SKM-1 (cell line): ENCODE measurements at regions not wholly inside any gene's neighbourhood (a gene's known extent, or its start where the extent isn't known, plus 50 kb on each side); places are given as distances from the start of the nearest gene placed in this dataset.
"Not testable (repeated sequence)": the region's sequence is repeated elsewhere in the genome, so short reads cannot be mapped to it uniquely, and the experiment has no call there.

Source experiments
- DNase-seq: peaks from one replicate; lab custom pipeline; 2025; ENCODE audit not compliant: unreplicated experiment; lab: John Stamatoyannopoulos, UW

GRCh38 chr1:72442262-72442661 is 159.9 kb upstream of the NEGR1 start:
- no peak for DNase-seq

GRCh38 chr1:72439036-72439435 is 156.7 kb upstream of the NEGR1 start:
- DNase-seq = no peak

GRCh38 chr1:72438270-72438669 is 155.9 kb upstream of the NEGR1 start:
- DNase-seq = no peak

GRCh38 chr1:72435025-72435424 is 152.7 kb upstream of the NEGR1 start:
- DNase-seq = no peak

DNA sequence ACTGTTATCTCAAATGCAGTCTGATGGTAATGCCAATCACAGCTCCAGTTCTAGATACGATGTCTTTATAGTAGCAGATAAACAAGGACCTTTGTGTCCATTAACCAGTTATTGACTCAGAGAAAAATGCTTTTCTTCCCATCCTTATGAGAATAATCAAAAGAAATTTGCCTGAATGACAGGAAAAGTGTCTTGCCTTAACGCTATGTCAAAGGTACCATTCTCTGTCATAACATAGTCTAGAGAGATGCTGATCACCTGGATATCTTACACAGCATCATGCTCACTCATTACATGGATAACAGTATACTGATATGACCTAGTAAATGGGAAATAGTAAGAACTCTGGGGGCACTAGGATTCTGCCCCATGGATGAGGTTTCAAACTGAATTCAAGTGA is 151.7 kb upstream of the NEGR1 start:
- DNase-seq = no peak

- no peak for DNase-seq
Measured at GRCh38 chr1:72433591-72433990, 151.3 kb upstream of the NEGR1 start.

DNA sequence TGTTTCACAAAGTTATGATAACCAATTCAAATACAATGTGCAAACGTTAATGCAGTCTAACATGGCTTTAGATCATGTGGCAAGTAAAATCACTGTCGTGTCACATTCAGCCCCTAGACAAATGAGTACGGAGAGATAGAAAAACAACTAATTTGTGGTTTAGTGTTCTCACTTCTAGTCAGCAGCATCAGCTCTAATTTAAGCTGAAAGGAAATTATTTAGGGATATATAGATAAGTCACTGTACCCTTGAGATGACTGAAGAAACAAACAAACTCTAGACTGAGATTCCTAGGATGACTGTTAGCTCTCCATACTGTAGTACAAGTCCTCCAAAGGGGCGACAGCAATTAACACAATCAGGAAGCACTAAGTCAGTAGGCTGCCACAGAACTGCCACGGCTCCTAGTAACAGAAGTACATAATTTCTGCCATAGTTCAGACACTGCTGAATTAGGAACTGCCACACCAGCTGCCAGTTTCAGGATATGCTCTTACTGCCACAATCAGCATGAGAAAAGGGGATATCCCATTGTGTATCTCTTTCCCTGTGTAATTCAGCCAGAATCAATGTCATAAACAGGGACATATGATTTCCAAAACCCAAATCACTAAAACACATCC is 150.4 kb upstream of the NEGR1 start:
- DNase-seq = no peak

- no peak for DNase-seq
Measured at GRCh38 chr1:72431810-72432209, 149.5 kb upstream of the NEGR1 start.

DNA sequence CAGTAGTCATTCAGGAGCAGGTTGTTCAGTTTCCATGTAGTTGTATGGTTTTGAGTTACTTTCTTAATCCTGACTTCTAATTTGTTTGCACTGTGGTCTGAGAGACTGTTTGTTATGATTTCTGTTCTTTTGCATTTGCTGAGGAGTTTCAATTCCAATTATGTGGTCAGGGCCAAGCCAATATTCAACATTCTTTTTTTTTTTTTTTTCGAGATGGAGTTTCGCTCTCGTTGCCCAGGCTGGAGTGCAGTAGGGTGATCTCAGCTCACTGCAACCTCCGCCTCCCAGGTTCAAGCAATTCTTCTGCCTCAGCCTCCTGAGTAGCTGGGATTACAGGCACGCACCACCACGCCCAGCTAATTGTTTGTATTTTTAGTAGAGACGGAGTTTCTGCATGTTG is 145.9 kb upstream of the NEGR1 start:
- not testable (repeated sequence) for DNase-seq

DNA sequence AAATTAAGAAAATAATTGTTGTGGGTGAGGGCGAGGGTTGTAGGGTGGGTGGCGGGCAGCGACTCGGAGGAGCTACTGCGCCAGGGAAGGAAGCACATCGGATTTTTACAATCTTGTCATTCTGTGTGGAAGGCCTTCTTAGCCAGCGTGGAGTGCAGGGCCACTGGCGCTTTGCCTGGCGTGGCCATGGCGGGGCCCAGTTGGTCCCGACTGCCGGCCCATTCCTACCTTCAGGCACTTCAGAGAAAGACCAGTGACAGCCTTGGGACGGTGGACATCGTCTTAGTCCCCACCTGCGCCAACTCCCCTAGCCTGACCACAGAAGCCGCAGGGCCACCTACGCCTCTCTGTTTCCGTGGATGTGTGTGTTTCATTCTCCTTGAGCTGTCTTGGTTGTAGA is 136.9 kb upstream of the NEGR1 start:
- no peak for DNase-seq

DNA sequence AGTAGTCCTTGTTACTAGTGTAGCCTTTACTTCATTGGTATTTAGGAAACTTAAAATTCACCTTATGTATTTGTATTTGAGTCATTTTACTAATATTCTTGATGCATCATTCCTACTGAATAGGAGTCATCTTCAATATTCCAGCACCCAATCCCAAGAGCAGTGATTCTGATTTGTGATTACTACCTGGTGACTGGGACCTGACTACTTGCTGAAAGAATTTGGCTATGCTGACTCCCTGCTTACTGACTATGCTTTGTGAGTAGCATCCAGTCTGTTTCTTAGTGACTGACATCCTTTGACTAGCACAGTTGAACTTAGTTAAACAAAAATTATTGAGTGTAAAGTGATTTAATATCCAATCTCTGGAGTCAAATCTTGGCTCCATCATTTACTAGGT is 129.9 kb upstream of the NEGR1 start:
- DNase-seq = no peak

GRCh38 chr1:72399807-72400206 is 117.5 kb upstream of the NEGR1 start:
- DNase-seq = no peak

DNA sequence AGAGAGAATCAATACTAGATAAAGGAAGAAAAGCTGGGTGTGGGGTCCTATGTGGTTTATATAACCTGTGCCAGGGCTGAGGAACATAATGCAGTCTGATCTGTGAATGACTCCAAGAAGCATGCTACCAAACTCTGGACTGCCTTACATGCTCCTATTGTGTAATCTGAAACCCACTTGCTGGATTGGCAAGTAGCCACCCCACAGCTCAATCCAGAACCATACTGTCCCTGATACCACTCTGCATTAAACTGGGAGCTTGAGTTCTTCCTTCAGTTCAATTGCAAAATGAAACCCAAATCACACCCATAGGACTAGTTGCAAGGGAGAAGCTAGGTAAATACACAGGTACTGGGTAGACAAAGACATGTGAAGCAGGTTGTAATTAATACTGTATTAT is 115.4 kb upstream of the NEGR1 start:
- DNase-seq = no peak

DNA sequence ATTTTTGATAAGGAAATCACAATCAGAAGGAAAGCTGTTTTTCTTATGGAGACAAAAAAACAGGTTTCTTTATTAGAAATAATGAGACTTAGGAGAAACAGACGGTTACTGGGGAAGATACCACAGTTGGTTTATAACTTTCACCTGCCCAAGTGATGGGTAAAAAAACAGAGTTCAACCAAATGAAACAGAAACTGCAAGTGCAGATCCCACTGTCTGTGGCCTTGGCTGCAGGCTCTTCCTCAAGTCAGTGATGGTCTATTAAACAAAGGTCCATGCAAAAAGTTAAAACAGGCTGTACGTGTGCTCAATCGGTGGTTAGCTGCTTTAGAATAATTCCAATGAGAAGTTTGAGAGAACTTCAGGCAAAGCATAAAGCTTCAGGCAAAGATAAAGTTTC is 112.1 kb upstream of the NEGR1 start:
- DNase-seq = no peak

DNA sequence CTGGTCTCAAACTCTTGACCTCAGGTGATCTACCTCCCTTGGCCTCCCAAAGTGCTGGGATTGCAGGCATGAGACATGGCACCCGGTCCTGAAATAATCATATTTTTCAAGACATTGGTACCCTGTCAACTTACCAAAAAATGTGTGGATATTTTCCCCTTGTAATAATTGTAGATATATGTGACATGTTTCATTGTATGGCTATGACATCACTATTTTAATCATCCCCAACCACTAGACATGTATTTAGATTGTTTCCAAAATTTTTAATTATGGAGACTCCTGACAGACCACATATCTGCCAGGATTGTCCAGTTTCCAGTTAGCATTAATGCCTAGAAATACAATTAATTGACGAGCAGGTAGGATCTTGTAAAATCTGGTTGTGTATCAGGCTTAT is 96.7 kb upstream of the NEGR1 start:
- no peak for DNase-seq

DNA sequence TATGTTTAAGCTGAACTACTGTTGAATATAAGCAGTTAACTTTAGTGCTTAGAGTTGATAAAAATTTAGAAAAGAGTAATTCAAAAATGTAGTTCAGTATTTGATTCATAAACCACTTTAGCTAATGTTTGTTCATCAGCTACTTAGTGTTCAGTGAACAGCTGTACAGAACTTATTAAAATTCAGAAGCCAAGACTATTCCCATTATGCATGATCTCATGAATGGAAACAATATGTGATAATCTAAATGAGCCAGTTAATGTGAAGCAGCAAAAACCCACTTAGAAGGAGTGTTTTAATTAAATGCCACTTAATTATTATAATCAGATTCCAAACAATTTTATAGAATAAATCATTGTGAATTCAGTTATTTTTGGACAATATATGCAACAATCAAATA is 92.9 kb upstream of the NEGR1 start:
- no peak for DNase-seq

- no peak for DNase-seq
Measured at GRCh38 chr1:72371259-72372035, 89.1 kb upstream of the NEGR1 start.

GRCh38 chr1:72370836-72371235 is 88.5 kb upstream of the NEGR1 start:
- not testable (repeated sequence) for DNase-seq

GRCh38 chr1:72369069-72369757 is 86.9 kb upstream of the NEGR1 start:
- no peak for DNase-seq

DNA sequence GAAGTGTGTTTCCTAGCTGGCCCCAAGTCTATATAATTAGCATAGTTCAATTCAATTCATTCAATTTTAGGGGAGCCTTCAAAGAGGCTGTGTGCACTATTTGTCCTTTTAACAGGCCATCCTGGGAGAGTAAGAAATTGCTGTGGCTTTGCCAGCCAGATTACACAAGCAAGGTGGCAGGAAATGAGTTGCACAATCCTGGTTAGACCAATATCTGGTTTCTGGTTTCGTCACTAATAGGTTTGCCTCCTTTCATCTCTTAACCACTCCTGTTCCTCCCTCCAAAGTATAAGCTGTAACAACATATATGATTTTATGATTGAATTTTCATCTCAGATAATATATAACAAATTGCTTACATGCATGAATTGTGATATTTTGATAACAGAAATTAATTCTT is 84.1 kb upstream of the NEGR1 start:
- DNase-seq = peak; percentile 81

DNA sequence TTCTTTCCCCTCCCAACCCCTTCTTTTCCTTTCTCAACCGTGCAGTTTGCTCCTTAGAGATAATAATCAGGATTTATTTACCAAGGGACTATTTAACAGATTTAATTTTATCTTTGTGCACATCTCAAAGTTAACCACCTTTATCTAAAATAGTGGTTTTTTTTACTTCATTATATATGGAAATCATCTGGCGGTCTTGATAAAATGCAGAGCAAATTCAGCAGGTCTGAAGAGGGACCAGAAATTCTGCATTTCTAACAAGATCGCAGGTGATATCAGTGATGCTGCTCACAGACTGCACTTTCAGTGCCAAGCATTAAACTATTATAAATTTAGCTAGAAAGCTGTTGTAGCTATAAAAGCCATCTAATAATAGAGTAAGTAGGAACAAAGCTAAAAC is 83.4 kb upstream of the NEGR1 start:
- no peak for DNase-seq

GRCh38 chr1:72362538-72362937 is 80.2 kb upstream of the NEGR1 start:
- DNase-seq = no peak
